C4-2B (cell line): ENCODE measurements at regions not wholly inside any gene's neighbourhood (a gene's known extent, or its start where the extent isn't known, plus 50 kb on each side); places are given as distances from the start of the nearest gene placed in this dataset.

Source experiments
- H3K27ac ChIP-seq: fragments of 450-650 bp; 2 replicates; pipeline ENCODE4 v1.5.1; 2017
- ZFX ChIP-seq: fragments of 450-650 bp; IDR thresholded peaks from 2 replicates; pipeline ENCODE4 v1.6.1; 2017
- TF ChIP-seq, protein P1 (sequence below): fragments of 450-650 bp; conservative IDR thresholded peaks from 2 replicates; pipeline ENCODE4 v1.5.1; 2017; ENCODE audit warnings: mild to moderate bottlenecking

- TF ChIP-seq ZFX = no peak
- TF ChIP-seq, protein P1, sequence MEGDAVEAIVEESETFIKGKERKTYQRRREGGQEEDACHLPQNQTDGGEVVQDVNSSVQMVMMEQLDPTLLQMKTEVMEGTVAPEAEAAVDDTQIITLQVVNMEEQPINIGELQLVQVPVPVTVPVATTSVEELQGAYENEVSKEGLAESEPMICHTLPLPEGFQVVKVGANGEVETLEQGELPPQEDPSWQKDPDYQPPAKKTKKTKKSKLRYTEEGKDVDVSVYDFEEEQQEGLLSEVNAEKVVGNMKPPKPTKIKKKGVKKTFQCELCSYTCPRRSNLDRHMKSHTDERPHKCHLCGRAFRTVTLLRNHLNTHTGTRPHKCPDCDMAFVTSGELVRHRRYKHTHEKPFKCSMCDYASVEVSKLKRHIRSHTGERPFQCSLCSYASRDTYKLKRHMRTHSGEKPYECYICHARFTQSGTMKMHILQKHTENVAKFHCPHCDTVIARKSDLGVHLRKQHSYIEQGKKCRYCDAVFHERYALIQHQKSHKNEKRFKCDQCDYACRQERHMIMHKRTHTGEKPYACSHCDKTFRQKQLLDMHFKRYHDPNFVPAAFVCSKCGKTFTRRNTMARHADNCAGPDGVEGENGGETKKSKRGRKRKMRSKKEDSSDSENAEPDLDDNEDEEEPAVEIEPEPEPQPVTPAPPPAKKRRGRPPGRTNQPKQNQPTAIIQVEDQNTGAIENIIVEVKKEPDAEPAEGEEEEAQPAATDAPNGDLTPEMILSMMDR = no peak
- H3K27ac ChIP-seq = no peak overlapping the region
These were observed 171.9 kb upstream of the RBPJ start for GRCh38 chr4:26148927-26149326.

DNA sequence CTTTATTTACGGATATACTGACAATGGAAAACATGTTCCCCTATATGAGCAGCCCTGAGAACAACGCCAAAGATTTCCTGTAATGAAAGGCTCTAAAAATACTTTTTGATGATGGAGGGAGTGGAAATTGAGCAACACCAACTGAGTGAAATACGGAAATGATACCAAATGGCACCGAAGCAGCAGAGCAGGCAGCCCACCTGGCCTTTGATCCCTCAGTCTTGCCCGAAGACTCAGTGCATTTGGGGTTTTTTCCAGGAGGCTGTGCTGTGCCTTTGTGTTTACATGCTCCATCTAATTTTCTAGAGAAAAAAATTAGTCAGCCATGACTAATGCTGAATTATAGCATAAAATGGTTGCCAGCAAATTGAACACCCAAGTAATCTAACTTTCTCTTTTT is 169.9 kb upstream of the RBPJ start:
- H3K27ac ChIP-seq = no peak overlapping the region
- TF ChIP-seq, protein P1 = no peak
- no peak for TF ChIP-seq ZFX

DNA sequence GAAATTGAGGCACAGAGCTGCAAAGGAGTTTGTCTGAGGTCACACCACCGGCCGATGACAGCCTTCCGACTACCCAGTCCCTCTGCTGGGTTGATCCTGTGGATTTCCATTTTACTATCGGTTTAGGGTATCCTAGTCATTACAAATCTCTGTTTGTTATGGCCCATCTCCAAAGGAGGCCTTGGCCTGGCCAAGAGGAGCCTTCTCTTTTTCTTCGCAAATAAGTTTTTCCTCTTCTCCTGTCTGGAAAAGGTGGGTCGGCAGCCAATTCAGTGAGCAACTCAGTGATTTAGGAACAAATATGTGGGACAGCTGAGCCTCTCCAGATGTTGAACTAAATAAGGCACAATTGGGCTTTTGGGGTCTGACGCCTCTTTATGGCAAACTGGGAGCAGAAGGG is 169.2 kb upstream of the RBPJ start:
- TF ChIP-seq, protein P1 = no peak
- no peak overlapping the region for H3K27ac ChIP-seq

DNA sequence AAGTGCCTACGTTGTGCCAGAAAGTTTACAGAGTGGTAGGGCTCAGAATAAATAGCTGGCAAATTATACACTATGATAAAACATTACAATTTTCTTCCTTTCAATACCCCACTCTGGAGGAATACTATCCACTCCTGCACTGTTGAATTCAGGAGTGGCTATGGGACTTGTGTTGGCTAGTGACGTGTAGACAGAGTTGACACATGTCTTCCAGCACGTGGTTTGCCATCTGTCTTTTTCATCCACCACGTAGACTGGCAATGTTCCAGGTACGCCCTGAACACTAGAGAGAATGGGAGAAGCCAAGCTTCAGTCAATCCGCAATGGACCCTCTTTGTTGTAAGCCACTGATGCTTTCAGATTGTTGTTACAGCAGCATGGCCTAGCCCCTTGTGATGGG is 168.8 kb upstream of the RBPJ start:
- no peak overlapping the region for H3K27ac ChIP-seq
- TF ChIP-seq ZFX = no peak
- TF ChIP-seq, protein P1 = no peak

DNA sequence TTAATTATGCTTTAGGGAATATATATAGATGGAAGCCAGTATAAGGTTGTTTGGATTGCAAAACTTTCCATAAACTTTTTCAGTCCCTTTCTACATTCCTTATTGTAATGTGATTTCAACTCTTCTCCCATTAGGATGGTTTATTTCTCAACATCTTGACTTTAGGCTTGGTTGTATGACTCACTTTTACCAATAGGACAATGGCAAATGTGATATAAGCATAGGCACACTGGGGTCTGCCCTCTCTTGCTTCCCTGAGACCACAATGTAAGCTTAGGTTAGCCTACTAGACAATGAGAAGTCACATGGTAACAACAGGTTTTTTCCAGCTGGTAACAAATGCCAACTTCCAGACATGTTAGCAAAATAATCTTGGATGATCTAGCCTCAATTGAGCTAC is 163.3 kb upstream of the RBPJ start:
- no peak overlapping the region for H3K27ac ChIP-seq
- TF ChIP-seq, protein P1 = no peak
- TF ChIP-seq ZFX = no peak

DNA sequence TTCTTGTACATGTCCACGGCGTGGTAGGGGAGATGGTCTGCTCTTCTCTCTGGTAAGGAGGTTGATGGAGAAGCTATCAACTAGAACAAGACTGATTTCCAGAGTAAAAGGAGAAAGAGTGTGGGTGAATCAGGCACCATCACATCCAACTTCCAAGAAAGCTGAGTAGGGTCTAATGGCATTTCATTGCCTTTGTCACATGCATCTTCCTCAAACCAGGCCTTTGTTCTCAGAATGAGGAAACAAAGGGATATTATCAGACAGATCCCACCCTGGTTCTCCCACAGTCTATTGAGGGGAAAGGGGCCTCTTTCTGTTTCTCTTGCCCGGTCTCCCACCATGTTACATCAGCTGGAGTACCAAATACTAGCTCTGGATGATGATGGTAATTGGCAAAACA is 160.2 kb upstream of the RBPJ start:
- H3K27ac ChIP-seq = no peak overlapping the region

DNA sequence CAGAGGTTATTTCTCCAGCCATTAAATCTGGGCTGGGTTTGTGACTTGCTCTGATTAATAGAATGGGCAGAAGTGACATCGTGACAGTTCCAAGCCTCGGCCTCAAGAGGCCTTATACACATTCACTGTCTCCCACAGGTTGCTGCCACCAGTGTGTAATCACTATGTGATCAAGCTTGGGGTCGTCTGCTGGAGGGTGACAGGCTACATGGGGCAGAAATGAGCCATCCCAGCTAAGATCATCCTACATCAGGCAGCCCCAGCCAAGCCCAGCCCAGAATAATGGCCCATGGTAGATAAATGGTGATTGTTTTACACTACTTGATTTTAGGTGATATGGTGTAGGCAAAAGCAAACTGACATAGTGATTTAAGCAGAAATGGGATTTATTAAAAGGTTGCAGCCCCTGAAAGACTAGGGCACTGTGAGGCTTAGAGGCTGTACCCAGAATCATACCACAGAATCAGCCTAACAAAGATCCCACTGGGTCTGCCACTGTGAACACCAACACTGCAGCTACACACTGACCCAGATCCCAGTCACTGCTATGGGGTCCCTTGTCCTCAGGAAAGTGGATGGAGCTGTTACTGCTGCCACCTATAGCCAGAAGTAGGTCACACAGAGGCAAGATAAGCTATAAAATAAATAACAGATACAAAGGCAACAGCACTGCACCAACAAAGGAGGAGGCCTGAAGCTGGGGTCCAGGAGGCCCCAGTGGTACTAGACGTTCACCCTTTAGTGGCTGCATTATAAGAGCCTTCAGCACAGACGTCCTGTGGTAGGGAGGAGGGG is 159.6 kb upstream of the RBPJ start:
- no peak overlapping the region for H3K27ac ChIP-seq
- TF ChIP-seq, protein P1 = peak; percentile 23; the same call in 1 of the 2 replicates
- no peak for TF ChIP-seq ZFX

More for the DNA sequence above, 160.2 kb upstream of the RBPJ start:
- TF ChIP-seq, protein P1 = no peak
- no peak for TF ChIP-seq ZFX
